K562 (cell line): ENCODE measurements at regions not wholly inside any gene's neighbourhood (a gene's known extent, or its start where the extent isn't known, plus 50 kb on each side); places are given as distances from the start of the nearest gene placed in this dataset.

Experiments used
- ATAC-seq: fragments of 200-7000 bp; cut with Tn5 transposase; 3 replicates; pipeline ENCODE4 v1.9.1; 2020; ENCODE audit warnings: moderate library complexity
- BruUV-seq: library from RNA; stranded (reverse); fragments of 400-500 nt; replicated peaks from 2 replicates; lab custom pipeline; 2021; lab: Mats Ljungman, UMichigan
- CTCF ChIA-PET: fragments of 300-600 bp; formaldehyde crosslinking; extraction: SDS; loops from one replicate; lab custom pipeline; 2021; ENCODE audit warnings: low intra/inter-chr PET ratio; lab: Yijun Ruan, JAX
- POLR2A ChIA-PET: fragments of 300-600, 350-650 bp; sonication (Branson Sonifier 250); formaldehyde crosslinking; extraction: SDS; loops from one replicate; lab custom pipeline; 2021; ENCODE audit warnings: antibody characterized with exemption, inconsistent platforms; lab: Yijun Ruan, JAX
- DNase-seq, 4 experiments: peaks; one replicate each; pipeline versions ENCODE4 v3.0.0 to v3.0.0-alpha.2; 2011 to 2018; ENCODE audit warnings: low spot score in 3 of 4, mixed read lengths in 3 of 4; ENCODE audit errors: extremely low read depth in 1 of 4
- FAIRE-seq: peaks from 2 replicates; lab custom pipeline; 2011; peaks lifted over from hg19 to GRCh38; lab: Jason Lieb, UNC
- H2AFZ ChIP-seq: 2 replicates; pipeline ENCODE4 v1.6.0; 2011; ENCODE audit warnings: low read depth, low read length, control low read depth, inconsistent platforms
- H3K27ac ChIP-seq: fragments of 200-600 bp; 3 replicates; pipeline ENCODE4 v1.8.0; 2011; ENCODE audit warnings: low read depth, mild to moderate bottlenecking, control low read depth, inconsistent platforms, low read length, moderate library complexity, mixed read lengths; ENCODE audit errors: extremely low read depth
- H3K27me3 ChIP-seq, 2 experiments: fragments of 300-600 bp in 1 of 2; 2 replicates in 1 of 2; 3 replicates in 1 of 2; pipeline versions ENCODE4 v1.6.0 to v1.8.0; 2011; ENCODE audit warnings: inconsistent platforms in 2 of 2, low read length in 2 of 2, mild to moderate bottlenecking in 1 of 2, mixed read lengths in 1 of 2, moderate library complexity in 1 of 2; ENCODE audit not compliant: control insufficient read depth in 2 of 2, insufficient read depth in 2 of 2
- H3K36me3 ChIP-seq: fragments of 300-600 bp; 3 replicates; pipeline ENCODE4 v1.8.0; 2011; ENCODE audit warnings: mild to moderate bottlenecking, low read length, inconsistent platforms; ENCODE audit not compliant: control insufficient read depth, insufficient read depth
- H3K4me1 ChIP-seq, 2 experiments: fragments of 200-600 bp in 1 of 2; replicated peaks in 1 of 2; 2 replicates in 1 of 2; 3 replicates in 1 of 2; pipeline versions ENCODE4 v1.5.1 to v1.8.0; 2011; ENCODE audit warnings: inconsistent platforms in 2 of 2, low read length in 2 of 2, mild to moderate bottlenecking in 1 of 2, mixed read lengths in 1 of 2, moderate library complexity in 1 of 2; ENCODE audit not compliant: control insufficient read depth in 2 of 2, insufficient read depth in 2 of 2
- H3K4me2 ChIP-seq: 2 replicates; pipeline ENCODE4 v1.6.1; 2011; ENCODE audit warnings: low read length, control low read depth, inconsistent platforms, mixed read lengths; ENCODE audit not compliant: insufficient read depth
- H3K4me3 ChIP-seq: fragments of 200-600 bp; sonication (generic), shearing (Covaris generic); 2 replicates; pipeline ENCODE4 v1.5.1; 2016; ENCODE audit warnings: control low read depth, inconsistent platforms
- H3K79me2 ChIP-seq: fragments of 200-600 bp; 3 replicates; pipeline ENCODE4 v1.8.0; 2011; ENCODE audit warnings: low read length, inconsistent platforms; ENCODE audit not compliant: control insufficient read depth, insufficient read depth
- H3K9ac ChIP-seq, 2 experiments: 2 replicates each; pipeline versions ENCODE4 v1.6.0 to v1.6.1; 2011; ENCODE audit warnings: low read depth in 2 of 2, low read length in 2 of 2, control low read depth in 1 of 2, inconsistent platforms in 1 of 2, mild to moderate bottlenecking in 1 of 2, mixed read lengths in 1 of 2; ENCODE audit not compliant: insufficient read depth in 1 of 2
- H3K9me1 ChIP-seq: one replicate; pipeline ENCODE4 v1.6.0; 2011; ENCODE audit warnings: inconsistent platforms, mild to moderate bottlenecking, low read length, moderate library complexity; ENCODE audit not compliant: control insufficient read depth, insufficient read depth
- H3K9me3 ChIP-seq: replicated peaks from 2 replicates; pipeline ENCODE4 v1.5.1; 2011; ENCODE audit warnings: low read depth, low read length, inconsistent platforms; ENCODE audit not compliant: control insufficient read depth, insufficient read depth
- H4K20me1 ChIP-seq: replicated peaks from 2 replicates; pipeline ENCODE4 v1.6.1; 2011; ENCODE audit warnings: low read length, inconsistent platforms, mixed read lengths; ENCODE audit not compliant: control insufficient read depth, insufficient read depth
- ERF ChIP-seq: fragments of 450-650 bp; formaldehyde crosslinking; IDR thresholded peaks from 2 replicates; pipeline ENCODE4 v1.4.0; 2020; ENCODE audit warnings: mild to moderate bottlenecking, mixed read lengths
- FOS ChIP-seq: IDR thresholded peaks from 3 replicates; pipeline ENCODE4 v1.6.1; 2011; ENCODE audit not compliant: insufficient read length; ENCODE audit errors: extremely low read depth
- FOXA3 ChIP-seq, 2 experiments: fragments of 450-650 bp in 1 of 2; sonication (generic) in 1 of 2; formaldehyde crosslinking; IDR thresholded peaks in 1 of 2; conservative IDR thresholded peaks in 1 of 2; 2 replicates each; pipeline versions ENCODE4 v1.4.0 to v1.8.0; 2020 to 2022; ENCODE audit warnings: mild to moderate bottlenecking in 2 of 2, missing genetic modification reagents in 1 of 2
- ILK ChIP-seq: fragments of 450-650 bp; IDR thresholded peaks from 2 replicates; pipeline ENCODE4 v1.6.1; 2016; ENCODE audit warnings: missing genetic modification characterization, low read depth, mild to moderate bottlenecking, missing compliant biosample characterization, moderate library complexity, borderline replicate concordance
- NR3C1 ChIP-seq: sonication (generic); formaldehyde crosslinking; IDR thresholded peaks from 2 replicates; pipeline ENCODE4 v1.8.1; 2022; ENCODE audit warnings: missing genetic modification reagents
- NR4A1 ChIP-seq, 2 experiments: fragments of 250-450 bp in 1 of 2; fragments of 450-650 bp in 1 of 2; sonication (Bioruptor Pico) in 1 of 2; IDR thresholded peaks; 2 replicates each; pipeline versions ENCODE4 v1.4.0 to v1.6.1; 2016 to 2020; ENCODE audit warnings: mild to moderate bottlenecking in 2 of 2, missing compliant biosample characterization in 1 of 2, missing genetic modification characterization in 1 of 2, moderate library complexity in 1 of 2
- RBBP5 ChIP-seq: fragments of 200-600 bp; sonication (generic); IDR thresholded peaks from 2 replicates; pipeline ENCODE4 v1.6.1; 2012; ENCODE audit warnings: borderline replicate concordance, mild to moderate bottlenecking, low read length, control low read depth, inconsistent platforms; ENCODE audit not compliant: insufficient read depth, poor library complexity, severe bottlenecking
- RHOXF2B ChIP-seq: fragments of 250-450 bp; sonication (Bioruptor Pico); conservative IDR thresholded peaks from 2 replicates; pipeline ENCODE4 v1.5.1; 2021
- ZNF695 ChIP-seq: fragments of 450-650 bp; formaldehyde crosslinking; IDR thresholded peaks from 2 replicates; pipeline ENCODE4 v1.4.0; 2020; ENCODE audit warnings: mild to moderate bottlenecking, moderate library complexity
- ZNF76 ChIP-seq: fragments of 250-450 bp; sonication (Bioruptor Pico); IDR thresholded peaks from 2 replicates; pipeline ENCODE4 v1.4.0; 2020; ENCODE audit warnings: mild to moderate bottlenecking, moderate library complexity, borderline replicate concordance
- in situ Hi-C: fragments of 300-500 bp; cut with MboI; formaldehyde crosslinking; loops from 4 replicates; pipeline ENCODE4 v1.15.0; 2018; ENCODE audit warnings: inconsistent platforms, mixed read lengths
- intact Hi-C: fragments of 100-400 bp; cut with micrococcal nuclease; formaldehyde crosslinking; loops from 2 replicates; pipeline ENCODE4 v1.14.2; 2022
- TF ChIP-seq, protein P1 (sequence below): fragments of 250-450 bp; sonication (Bioruptor Pico); IDR thresholded peaks from 2 replicates; pipeline ENCODE4 v1.9.0; 2021; ENCODE audit warnings: mild to moderate bottlenecking

DNA sequence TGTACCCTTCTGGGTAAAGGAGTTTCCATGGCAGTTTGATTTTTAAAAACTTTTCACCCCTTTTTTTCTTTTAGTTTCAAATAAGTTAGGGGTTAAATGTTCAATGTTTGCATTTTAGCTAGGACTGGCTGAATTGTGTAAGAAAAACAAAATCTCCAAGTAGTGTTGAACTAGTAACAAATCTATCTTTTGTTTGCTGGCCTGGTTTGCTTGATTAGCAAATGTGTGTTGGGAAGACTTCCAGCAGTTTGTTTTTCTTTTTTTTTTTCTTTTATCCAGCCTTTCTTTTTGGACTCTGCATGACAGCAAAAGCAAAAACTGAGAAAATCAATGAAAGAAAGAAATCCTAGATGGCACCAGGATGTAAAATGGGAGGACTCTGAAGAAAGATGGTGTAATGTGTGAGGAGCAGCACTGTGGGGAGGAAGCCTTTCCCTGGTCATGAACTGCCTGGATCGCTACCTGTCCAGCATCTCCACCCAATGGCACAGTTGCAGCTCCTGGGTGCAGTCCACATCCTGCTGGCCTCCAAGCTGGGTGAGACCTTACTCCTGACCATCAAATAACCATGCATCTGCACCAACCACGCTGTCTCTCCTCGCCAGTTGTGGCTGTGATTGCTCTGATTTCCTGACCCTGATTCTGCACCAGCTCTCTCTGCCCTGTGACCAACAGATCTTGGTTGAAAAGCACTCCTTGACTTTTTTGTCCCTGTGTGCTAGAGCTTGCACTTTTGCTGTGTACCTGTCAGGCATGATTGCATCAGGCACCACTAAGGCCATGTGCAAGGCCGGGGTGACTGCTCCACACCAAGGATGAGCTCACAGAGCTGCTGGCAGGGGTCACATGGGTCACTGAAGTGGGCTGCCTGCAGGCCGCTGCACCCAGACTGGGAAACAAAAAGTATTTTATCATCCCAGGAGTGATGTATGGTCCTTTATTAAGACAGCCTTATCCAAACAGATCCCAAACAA, 71.2 kb upstream of the ZNF236 start (continued):
- no peak for TF ChIP-seq NR3C1 (CRISPR knock-in tag)
- TF ChIP-seq, protein P1, sequence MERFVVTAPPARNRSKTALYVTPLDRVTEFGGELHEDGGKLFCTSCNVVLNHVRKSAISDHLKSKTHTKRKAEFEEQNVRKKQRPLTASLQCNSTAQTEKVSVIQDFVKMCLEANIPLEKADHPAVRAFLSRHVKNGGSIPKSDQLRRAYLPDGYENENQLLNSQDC (CRISPR knock-in tag), result no peak
- TF ChIP-seq ILK (tag), result no peak
- TF ChIP-seq RBBP5, result no peak
- no peak for TF ChIP-seq ZNF76 (CRISPR knock-in tag)
- TF ChIP-seq ERF (CRISPR knock-in tag), result no peak
- no peak for TF ChIP-seq RHOXF2B (CRISPR knock-in tag)
- TF ChIP-seq FOS, result no peak
- TF ChIP-seq FOXA3 (CRISPR knock-in tag; conservative IDR thresholded peaks at IDR 0.05 in 1 of 2, IDR thresholded peaks at IDR 0.05 in 1 of 2), result no peak
- no peak for TF ChIP-seq ZNF695 (CRISPR knock-in tag)
- TF ChIP-seq, all 486 proteins: peak for 0

DNA sequence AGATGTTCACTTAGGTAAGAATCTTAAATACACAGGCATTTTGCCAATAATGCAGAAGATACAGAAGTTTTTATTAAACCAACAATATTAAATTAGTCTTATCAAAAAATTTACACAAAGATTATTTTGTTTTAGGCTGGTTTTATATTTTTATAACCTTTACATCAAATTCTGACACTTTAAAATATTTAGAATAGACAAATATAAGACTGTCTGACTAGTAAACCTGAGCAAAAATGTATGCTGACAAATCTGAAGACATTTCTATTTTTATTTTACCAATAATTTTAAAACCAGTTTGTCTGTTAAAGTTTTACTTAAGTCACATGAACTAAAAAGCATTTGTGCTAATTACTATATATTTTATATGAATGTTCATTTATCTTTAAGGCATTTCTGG, 72.1 kb upstream of the ZNF236 start:
- ATAC-seq (no peak), FAIRE-seq (no peak), DNase-seq (no peak)
- in situ Hi-C loops (no loop called here), intact Hi-C loops (no loop called here)
- Histone ChIP-seq H3K9ac (no peak overlapping the region), H3K27me3 (0 out of 5 replicates have a peak, but pooled peaks cover 0 to 4% of the 10 kb centered on the region in 2 experiments), H3K9me3 (no peaks in the 10 kb centered on the region), H3K36me3 (no peaks in the 10 kb centered on the region), H3K4me3 (no peak overlapping the region), H3K4me1 (no peaks in the 10 kb centered on the region), H4K20me1 (no peaks in the 10 kb centered on the region), H3K27ac (no peak overlapping the region), H3K9me1 (no peaks in the 10 kb centered on the region), H3K4me2 (no peak overlapping the region), H3K79me2 (no peaks in the 10 kb centered on the region), H2AFZ (no peak overlapping the region)
- POLR2A ChIA-PET, result no interaction called here
- no TSS peak for BruUV-seq
- TF ChIP-seq NR4A1 (CRISPR knock-in tag; IDR thresholded peaks at IDR 0.05), result no peak
- no peak for TF ChIP-seq NR4A1 (tag; IDR thresholded peaks at IDR 0.05)
- CTCF ChIA-PET, result interaction anchor here (0.7 kb wide), 1 partner anchor 19 kb away, joined by 4 read pairs; no protein-coding TSS in a partner anchor
